GM19035 (cell line): ENCODE measurements at regions not wholly inside any gene's neighbourhood (a gene's known extent, or its start where the extent isn't known, plus 50 kb on each side); places are given as distances from the start of the nearest gene placed in this dataset.
"Not testable (repeated sequence)": the region's sequence is repeated elsewhere in the genome, so short reads cannot be mapped to it uniquely, and the experiment has no call there.

ENCODE experiments used
- ATAC-seq: cut with Tn5 transposase; IDR thresholded peaks from one replicate; pipeline ENCODE4 v1.9.1; 2021; ENCODE audit not compliant: unreplicated experiment

DNA sequence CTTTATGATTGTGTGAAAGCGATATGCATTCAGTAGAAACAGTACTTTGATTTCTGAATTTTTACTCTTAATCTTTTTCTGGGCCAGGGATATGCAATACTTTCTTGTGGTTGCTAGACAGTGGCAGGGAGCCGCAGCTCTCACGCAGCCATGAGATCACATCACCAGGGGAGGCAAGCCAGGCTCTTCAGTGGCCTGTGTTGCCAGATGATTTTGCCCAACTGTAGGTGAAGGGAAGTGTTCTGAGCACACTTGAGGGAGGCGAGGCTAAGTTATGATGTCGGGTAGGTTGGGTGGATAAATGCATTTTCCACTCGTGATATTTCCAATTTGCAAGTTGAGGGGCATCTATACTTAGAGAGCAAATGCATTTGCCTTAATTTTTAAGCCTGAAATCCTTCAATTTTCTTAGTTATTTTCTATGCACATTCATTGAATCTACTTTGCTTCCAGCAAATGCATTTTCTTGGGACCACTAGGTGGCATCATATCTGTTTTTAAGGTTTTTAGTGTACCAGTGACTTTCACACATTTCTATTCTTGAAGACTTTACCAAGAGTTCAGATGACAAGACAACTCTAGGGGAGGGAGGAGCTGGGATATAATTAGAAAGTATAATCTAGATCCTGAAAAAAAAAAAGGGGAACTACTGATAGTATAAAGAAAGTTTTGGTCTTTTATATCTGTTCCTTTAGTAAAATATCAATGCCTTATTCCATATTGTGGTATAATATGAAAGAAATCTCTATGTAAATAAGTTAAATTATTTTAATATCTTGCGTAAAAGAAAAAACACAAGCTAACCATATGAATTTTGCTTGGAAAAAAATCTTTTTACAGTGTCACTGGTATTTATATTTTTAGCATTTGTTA lies 643.3 kb downstream of the SOCS6 start:
- no peak for ATAC-seq

DNA sequence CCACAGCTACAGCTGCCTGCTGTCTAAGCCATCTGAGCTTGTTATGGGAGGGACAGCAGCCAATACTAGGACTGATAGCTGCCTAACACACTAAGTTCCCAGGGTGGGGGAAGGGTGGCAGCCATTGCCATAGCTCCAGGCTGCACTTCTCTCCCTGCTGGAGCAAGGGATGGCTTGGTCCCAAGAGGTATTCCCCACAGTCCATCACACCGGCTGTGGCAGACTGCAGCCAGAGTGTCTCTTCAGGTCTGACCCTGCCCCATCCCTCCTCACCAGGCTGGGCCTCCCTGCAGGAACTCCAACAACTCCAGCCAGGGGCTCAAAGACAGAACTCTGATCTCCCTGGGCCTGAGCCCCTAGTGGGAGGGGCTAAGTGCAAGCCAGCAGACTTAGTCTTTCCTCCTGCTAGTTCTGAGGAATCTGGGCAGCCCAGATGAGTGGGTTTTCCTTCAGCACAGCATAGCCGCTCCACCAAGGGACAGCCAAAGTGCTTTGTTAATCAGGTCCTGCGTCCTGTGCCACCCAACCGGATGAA lies 632.1 kb downstream of the SOCS6 start:
- no peak for ATAC-seq

DNA sequence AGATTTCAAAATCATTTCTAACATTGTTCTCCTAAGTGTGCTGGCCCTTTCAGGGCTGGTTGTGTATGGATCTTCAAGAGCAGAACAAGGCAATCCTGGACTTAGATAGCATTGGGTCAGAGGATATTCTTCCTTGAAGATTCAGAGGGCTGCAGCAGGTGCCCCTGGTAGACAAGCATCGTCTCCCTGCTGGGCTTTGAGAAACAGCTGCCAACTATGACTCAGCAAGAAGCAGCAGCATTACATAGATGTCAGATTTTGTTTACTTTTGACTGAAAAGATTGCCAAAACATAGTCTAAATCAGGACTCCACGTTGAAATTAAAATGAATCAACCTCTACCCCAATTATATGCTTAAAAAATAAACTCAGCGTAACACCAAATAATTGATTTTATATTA lies 618.8 kb downstream of the SOCS6 start:
- no peak for ATAC-seq

DNA sequence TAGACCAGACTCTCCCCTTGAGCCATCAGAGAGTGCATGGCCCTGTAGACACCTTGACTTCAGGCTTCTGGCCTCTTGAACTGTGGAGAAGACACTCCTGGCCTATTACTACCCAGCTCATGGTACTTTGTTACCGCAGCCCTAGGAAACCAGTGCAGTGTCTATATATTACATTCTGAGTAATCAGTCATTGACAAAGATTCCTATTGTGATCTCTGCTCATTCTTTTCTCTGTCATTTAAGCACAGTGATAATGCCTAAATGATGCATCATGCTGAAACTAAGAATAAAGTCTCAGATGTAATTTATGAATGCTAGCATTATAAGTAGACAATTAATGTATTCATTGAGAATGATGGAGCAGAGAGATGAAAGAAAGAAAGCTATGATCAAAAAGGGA lies 603.5 kb downstream of the SOCS6 start:
- no peak for ATAC-seq

DNA sequence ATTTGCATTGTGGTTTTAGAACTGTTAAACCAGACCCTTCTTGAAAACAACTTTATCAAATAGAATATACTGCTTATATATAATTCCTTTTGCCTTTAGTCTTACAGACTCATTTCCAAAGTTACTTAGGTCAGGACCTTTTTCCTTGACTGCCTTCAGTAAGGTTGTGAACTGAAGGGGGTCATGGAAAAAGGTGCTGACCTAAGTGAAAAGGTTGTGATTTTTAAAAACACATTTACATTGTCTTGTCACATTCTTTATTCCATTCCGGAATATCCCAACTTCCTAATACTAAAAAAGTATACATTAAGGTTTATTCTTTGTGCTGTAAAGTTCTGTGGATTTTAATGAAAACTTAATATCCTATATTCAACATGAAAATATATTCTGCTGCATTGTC lies 581.4 kb downstream of the SOCS6 start:
- no peak for ATAC-seq

DNA sequence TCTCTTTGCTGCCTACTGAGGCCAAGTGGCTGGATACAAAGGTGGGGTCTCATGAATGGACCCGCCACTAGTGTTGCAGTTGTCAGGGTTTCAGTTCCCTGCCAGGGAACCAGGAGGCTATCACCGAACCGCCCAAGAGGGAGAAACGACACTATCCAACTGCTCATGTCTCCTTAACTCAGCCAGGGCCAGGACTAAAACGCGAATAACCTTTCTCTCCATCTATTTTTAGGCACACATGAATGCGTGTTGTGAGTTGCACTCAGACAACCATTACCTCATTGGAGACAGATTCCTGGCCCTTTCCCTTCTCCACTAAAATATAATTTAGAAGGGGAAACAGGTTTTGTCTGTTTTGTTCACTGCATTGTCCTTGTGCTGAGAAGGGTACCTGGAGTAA lies 559.5 kb downstream of the SOCS6 start:
- no peak for ATAC-seq

DNA sequence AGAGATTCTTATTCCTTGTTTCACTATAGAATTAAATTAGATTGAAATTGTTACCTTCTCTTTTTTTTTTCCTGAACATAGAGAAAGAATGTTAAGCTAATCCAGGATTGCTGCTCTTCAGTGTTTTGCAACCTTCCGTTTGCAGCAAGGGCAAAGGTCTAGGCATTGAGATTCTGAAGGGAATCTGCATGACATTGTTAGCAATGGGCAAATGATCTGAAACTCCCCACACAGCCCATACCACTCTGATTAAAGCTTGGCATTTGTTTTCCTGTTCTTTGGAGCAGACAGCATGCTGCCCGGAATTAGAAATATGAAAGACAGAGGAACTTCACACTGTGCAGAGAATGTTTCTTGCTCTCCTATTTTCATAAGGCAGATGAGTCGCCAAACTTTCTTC lies 551.8 kb downstream of the SOCS6 start:
- no peak for ATAC-seq

DNA sequence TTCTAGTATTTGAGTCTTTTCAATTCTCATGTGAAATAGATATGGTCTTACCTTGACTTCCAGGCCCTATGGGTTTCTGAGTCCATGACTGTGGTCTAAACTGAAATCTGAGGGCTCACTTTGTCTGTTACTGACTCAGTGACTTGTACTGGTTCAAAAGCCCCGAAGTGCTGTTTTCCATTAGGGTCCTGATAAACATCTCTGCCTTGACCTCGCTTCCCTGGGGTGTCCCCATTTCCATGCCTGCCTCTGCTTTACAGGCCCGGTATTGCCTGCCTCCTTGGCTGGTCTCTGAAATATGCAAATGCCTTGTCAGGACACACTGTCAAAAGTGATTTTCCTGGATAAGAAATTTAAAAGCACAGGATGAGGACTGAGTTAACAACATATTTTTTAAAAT lies 538.8 kb downstream of the SOCS6 start:
- ATAC-seq, result no peak

DNA sequence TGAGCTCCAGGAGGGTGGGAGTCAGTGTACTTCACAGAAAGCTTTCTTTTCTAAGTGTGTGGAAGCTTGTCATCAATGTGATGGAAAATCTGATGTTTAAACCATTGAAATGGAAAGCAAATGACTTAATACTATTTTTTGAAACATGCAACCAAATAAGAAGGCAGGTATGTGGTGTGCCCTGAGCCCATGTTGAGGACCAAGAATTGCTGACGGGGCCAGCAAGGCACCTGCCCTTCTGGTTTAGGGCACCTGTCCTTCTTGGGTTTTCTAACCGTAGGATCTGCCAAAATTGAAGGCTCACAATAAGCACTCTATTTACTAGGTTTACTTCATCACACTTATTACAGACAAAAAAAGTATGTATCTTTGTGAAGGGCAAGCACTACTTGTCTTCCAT lies 537.7 kb downstream of the SOCS6 start:
- ATAC-seq, result no peak

DNA sequence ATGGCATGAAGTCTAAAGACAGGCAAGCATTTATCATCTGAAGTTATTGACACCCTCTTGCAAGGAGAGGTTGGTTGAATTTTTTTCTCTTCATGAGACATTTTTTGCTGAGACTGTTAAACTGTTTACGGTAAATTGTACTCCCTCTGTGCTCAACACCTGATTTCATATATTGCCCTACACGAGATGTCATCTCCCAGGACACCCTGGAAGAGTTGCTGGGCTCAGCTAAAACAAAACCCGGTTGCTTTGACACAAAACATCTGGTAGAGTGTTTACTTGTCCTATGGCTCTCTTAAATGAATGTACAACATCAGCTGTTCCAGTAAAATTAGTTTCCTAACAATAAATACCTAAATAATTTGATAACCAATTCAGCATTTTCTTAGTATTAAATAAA lies 533.8 kb downstream of the SOCS6 start:
- ATAC-seq, result no peak

DNA sequence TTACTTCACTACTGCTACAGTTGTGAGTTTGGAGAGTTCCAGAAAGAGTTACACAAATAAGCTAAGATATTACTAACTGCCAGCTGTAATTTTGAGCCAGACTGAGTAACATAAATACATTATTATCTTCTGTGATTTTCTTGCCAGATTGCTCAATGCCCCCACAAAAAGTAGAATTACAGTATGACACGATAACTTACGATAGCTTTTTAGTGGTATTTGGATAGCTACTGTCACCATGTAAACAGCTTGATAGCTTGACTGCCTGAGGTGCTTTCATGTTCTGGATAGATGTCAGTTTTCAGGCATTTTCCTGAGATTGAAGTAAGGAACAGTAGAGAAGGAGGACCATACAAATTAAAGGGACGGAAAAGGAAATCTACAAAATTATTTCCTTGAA lies 533.3 kb downstream of the SOCS6 start:
- ATAC-seq, result no peak

DNA sequence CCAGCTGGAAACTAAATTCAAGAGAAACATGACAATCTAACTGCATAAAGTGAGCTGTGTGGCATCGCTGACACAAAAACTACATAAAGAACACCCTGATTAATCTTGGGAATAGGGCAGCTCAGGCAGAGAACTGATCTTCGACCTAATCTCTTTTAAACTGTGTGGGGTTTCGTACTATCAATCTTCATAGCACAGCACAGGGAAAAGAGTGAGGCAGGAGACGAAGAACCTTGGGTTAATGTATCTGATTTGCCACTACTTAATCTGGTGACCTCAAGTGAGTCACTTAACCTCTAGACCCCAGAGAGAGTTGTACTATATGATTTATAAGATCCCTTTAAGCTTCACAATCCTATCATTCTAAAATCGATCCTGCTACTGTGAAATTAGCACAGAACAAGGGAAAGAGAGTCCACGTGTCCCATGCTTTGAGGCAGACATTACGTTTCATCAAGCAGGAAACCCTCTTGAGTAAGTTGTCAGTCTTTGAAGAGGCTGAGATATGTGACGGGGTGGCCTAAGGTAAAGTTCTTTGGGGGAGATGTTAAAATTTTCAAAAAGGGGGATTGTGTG lies 519.7 kb downstream of the SOCS6 start:
- ATAC-seq, result no peak

DNA sequence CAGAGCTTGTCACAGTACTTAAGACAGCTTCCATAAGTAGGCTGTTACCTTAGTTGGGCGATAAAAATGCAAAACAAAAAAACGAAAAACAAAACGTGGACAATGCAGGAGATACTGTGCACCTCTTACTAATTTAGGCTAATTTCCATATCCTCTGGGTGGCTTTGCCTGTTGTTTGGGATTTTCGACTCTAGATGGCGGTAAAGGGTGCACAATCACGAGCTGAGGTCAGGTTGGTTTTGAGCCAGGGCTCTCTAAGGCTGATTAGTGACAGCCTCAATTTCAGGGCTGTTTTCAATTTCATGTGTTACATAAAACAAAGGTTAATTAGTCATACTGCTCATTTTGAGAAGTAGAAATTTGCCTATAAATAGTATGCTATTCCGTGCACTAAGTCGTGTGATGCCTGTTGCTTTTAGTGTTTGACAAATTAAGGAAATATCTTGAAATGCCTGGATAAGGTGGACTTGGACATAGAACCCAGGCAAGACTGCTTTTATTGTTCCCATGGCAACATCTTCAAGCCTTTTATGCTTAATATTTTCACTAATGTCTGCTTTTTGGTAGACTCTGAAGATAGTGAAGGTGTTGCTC lies 493.1 kb downstream of the SOCS6 start:
- ATAC-seq, result peak; percentile 97

DNA sequence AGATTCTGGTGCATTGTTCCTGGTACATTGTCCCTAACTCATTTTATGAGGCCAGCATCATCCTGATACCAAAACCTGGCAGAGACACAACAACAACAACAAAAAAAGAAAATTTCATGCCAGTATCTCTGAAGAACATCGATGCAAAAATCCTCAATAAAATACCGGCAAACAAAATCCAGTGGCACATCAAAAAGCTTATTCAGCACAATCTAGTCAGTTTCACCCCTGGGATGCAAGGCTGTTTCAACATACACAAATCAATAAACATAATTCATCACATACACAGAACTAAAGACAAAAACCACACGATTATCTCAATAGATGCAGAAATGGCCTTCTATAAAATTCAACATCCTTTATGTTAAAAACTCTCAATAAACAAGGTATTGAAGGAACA lies 477.4 kb downstream of the SOCS6 start:
- ATAC-seq, result not testable (repeated sequence)

DNA sequence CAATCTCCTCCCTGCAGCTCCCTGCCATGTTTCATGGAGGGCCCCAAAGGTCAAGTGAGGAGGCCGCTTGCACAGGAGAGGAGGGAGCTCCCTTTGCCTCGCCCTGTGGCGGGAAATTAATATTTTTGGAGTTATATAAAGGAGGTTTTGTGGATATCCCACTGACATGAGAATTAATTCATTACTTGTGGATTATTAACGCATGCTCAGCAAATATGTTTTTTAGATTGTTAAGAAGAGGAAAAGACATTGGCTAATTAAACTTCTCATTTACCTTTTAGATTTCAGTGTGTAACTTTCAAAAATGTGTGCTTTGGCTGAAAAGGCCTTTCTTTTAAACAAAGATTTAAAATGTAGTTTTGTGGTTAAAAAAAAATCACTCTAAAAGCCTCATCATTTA lies 474.0 kb downstream of the SOCS6 start:
- no peak for ATAC-seq

DNA sequence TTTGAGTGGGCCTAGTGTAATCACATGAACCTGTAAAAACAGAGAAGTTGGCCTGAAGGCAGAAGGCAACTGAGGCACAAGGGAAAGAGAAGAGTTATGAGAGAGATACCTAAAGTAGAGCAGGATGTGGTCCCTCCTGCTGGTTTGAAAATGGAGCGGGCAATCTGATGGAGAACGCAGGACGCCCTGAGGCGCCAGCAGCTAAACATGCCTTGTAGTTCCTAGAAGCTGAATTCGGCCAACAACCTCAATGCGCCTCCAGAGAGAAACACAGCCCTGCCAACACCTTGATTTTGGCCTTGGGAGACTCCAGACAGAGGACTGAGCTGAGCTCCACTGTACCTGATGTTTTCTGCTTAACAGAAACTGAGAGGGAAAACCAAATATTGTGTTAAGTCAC lies 469.9 kb downstream of the SOCS6 start:
- no peak for ATAC-seq

DNA sequence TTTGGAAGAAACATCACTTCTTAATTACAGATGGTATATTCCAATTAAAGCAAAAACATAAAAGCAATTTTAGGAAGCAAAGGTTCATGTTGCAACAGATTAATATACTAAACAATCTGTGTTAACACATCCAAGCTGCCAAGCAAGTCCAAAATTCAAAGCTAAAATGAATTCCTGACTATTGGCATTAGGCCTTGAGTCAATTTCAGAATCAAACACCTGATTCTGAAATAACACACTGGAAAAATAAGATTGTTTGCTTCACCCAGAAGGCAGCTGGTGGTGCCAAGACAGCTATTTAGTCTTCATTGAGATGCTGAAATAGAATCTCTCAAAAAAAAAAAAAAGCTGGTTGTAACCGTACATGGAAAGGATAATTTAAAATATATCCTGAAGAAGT lies 465.6 kb downstream of the SOCS6 start:
- ATAC-seq, result no peak

DNA sequence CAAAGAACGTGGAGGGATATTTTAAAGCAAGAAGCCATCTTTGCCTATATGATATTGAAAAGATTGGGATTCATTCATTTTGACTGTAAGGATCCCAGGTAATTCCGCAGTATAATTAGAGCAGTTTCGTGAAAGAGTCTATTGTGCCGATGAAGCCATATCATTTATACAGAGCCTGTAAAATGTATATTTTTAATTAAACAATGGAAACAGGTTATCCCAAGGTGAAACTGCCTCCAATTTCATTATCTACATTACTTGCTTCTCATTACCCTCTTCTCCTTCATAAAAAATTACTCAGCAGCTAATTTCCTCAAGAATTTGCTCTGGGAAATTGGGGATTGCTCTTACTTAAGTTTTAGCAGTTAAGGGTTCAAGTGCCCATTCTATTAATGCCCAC lies 444.1 kb downstream of the SOCS6 start:
- ATAC-seq, result no peak

DNA sequence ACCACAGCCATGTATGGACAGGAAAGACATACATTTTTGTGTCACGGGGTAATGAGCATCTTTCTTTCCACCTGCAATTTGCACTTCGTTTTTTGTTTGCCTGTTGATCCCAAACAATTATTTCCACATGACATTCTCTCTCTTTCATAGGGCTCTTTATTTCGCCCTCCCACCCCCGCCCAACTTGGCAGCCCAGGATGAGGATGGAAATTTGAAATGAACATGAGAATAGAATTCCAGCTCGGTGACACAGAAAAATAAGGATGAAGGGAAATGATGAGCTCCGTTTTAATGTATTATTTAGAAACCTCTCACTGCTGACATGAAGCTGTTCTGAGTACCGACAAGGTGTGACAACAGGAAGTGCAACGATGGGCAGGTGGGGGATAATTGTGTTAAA lies 443.3 kb downstream of the SOCS6 start:
- ATAC-seq, result no peak

DNA sequence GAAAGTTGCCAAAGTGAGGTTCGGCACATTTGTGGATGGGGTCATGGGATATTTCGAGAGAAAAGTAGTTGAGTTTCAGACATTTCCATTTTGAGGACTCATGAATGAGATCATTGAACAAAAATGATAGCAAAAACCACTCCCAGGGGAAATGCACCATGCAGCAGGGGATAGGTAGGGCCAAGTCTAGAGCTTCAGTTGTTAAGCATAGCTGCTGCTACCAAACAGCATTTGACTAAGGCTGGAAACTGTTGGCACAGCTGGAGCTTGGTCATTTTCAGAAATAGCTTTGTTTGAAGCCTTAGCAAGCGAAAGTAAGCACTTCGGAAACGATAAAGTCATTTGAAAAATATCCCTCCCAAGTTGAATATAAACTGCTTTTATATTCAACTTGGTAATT lies 431.8 kb downstream of the SOCS6 start:
- no peak for ATAC-seq

DNA sequence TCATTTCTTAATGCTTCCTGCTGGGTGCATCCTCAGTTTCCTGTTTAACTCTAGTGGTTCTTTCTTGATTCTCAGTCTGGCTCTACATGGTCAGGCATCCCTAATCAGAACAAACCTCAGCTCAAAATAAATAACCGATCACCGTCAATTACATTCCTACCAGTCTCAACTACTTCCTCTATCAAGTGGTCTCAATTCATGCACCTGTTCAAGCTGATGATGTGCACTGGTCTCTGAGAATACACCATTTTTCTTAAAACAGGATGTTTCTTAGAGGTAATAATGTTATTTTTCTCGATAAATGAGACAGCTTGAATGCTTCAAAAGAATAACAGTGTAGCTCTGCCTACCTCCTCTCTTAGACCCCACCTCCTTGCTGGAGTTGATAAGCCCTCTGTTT lies 420.9 kb downstream of the SOCS6 start:
- no peak for ATAC-seq

DNA sequence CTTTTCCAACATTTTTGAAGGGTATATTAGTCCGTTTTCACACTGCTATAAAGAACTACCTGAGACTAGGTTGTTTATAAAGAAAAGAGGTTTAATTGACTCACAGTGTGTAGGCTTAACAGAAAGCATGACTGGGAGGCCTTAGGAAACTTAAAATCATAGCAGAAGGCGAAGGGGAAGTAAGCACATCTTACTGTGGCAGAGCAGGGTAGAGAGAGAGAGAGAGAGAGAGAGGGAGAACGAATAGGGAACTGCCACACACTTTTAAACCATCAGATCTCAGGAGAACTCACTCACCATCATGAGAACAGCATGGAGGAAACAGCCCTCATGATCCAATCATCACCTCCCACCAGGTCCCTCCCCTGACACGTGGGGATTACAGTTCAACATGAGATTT lies 420.3 kb downstream of the SOCS6 start:
- no peak for ATAC-seq
